HepG2 (cell line): ENCODE measurements at regions not wholly inside any gene's neighbourhood (a gene's known extent, or its start where the extent isn't known, plus 50 kb on each side); places are given as distances from the start of the nearest gene placed in this dataset.

Experiments
- CENPX ChIP-seq: sonication (generic); formaldehyde crosslinking; IDR thresholded peaks from 2 replicates; pipeline ENCODE4 v1.9.0; 2021; ENCODE audit warnings: mild to moderate bottlenecking, missing genetic modification reagents, moderate library complexity
- JUNB ChIP-seq: sonication (generic); formaldehyde crosslinking; IDR thresholded peaks from 2 replicates; pipeline ENCODE4 v1.8.0; 2022; ENCODE audit warnings: missing genetic modification reagents, mild to moderate bottlenecking, borderline replicate concordance
- MAFK ChIP-seq, 2 experiments: IDR thresholded peaks in 1 of 2; conservative IDR thresholded peaks in 1 of 2; 2 replicates each; pipeline ENCODE4 v1.6.1; 2011; ENCODE audit warnings: improper control_type of control experiment in 2 of 2, low read length in 2 of 2
- MTF1 ChIP-seq: sonication (generic); formaldehyde crosslinking; IDR thresholded peaks from 2 replicates; pipeline ENCODE4 v1.5.0; 2020; ENCODE audit warnings: missing genetic modification reagents
- NFIB ChIP-seq: sonication (generic); formaldehyde crosslinking; IDR thresholded peaks from 2 replicates; pipeline ENCODE4 v1.9.0; 2021; ENCODE audit warnings: missing genetic modification reagents, mild to moderate bottlenecking, borderline replicate concordance
- PAXIP1 ChIP-seq: sonication (generic); formaldehyde crosslinking; conservative IDR thresholded peaks from 2 replicates; pipeline ENCODE4 v1.4.0; 2020; ENCODE audit warnings: mild to moderate bottlenecking, missing genetic modification reagents, moderate library complexity
- TFAP4 ChIP-seq: sonication (generic); IDR thresholded peaks from 2 replicates; pipeline ENCODE4 v1.6.1; 2016; ENCODE audit warnings: low read depth, borderline replicate concordance
- XBP1 ChIP-seq: sonication (generic); formaldehyde crosslinking; IDR thresholded peaks from 2 replicates; pipeline ENCODE4 v1.5.0; 2020; ENCODE audit warnings: missing genetic modification reagents
- ZBTB37 ChIP-seq: sonication (generic); formaldehyde crosslinking; IDR thresholded peaks from 2 replicates; pipeline ENCODE4 v1.4.0; 2020; ENCODE audit warnings: mild to moderate bottlenecking, missing genetic modification reagents
- ZBTB49 ChIP-seq: sonication (generic); formaldehyde crosslinking; IDR thresholded peaks from 2 replicates; pipeline ENCODE4 v1.4.0; 2020; ENCODE audit warnings: missing genetic modification reagents, borderline replicate concordance
- ZFP62 ChIP-seq: sonication (generic); formaldehyde crosslinking; IDR thresholded peaks from 2 replicates; pipeline ENCODE4 v1.4.0; 2020; ENCODE audit warnings: missing genetic modification reagents
- ZNF121 ChIP-seq: sonication (generic); formaldehyde crosslinking; IDR thresholded peaks from 2 replicates; pipeline ENCODE4 v1.5.0; 2020; ENCODE audit warnings: mild to moderate bottlenecking, missing genetic modification reagents
- ZNF232 ChIP-seq: sonication (generic); formaldehyde crosslinking; IDR thresholded peaks from 2 replicates; pipeline ENCODE4 v1.4.0; 2020; ENCODE audit warnings: missing genetic modification reagents, borderline replicate concordance
- ZNF639 ChIP-seq: conservative IDR thresholded peaks from 2 replicates; pipeline ENCODE4 v1.6.1; 2018; ENCODE audit warnings: missing genetic modification reagents
- ZNF770 ChIP-seq: sonication (generic); formaldehyde crosslinking; IDR thresholded peaks from 2 replicates; pipeline ENCODE4 v1.5.0; 2020; ENCODE audit warnings: mild to moderate bottlenecking, missing genetic modification reagents

GRCh38 chr2:106285237-106285829, 91.2 kb upstream of the UXS1 start (continued):
- 0 out of 2 replicates have a peak, but pooled peaks have one; percentile 20 for TF ChIP-seq ZNF639 (CRISPR knock-in tag)
- no peak for TF ChIP-seq ZNF232
- no peak for TF ChIP-seq MTF1 (CRISPR knock-in tag)
- TF ChIP-seq JUNB (CRISPR knock-in tag), result no peak
- TF ChIP-seq ZNF121 (CRISPR knock-in tag), result no peak
- no peak for TF ChIP-seq ZFP62 (CRISPR knock-in tag)
- no peak for TF ChIP-seq XBP1 (CRISPR knock-in tag)
- no peak for TF ChIP-seq TFAP4
- TF ChIP-seq CENPX (CRISPR knock-in tag), result no peak
- TF ChIP-seq ZNF770 (CRISPR knock-in tag), result peak; percentile 99
- TF ChIP-seq ZBTB37 (CRISPR knock-in tag), result no peak
- TF ChIP-seq PAXIP1, result peak; percentile 67
- no peak for TF ChIP-seq NFIB (CRISPR knock-in tag)
- TF ChIP-seq ZBTB49 (CRISPR knock-in tag), result no peak; the same call in 1 of the 2 replicates
- TF ChIP-seq MAFK (conservative IDR thresholded peaks at IDR 0.05 in 1 of 2, IDR thresholded peaks at IDR 0.05 in 1 of 2; ENCODE audit: low read length in 2 of 2), result no peak
